ENCODE measurements at regions not wholly inside any gene's neighbourhood (a gene's known extent, or its start where the extent isn't known, plus 50 kb on each side); places are given as distances from the start of the nearest gene placed in this dataset.

GRCh38 chr1:53401813-53402745 is 57.1 kb upstream of the DMRTB1 start:
- TF ChIP-seq CEBPB (IDR thresholded peaks at IDR 0.05): no peak
- no peak for TF ChIP-seq USF1 (IDR thresholded peaks at IDR 0.05)
- no peak for TF ChIP-seq EGR1 (IDR thresholded peaks at IDR 0.05)

GRCh38 chr1:53402891-53403655 is 56.1 kb upstream of the DMRTB1 start:
- TF ChIP-seq RAD21 (IDR thresholded peaks at IDR 0.05; ENCODE audit: low read depth) (no peak), ZBTB7A (IDR thresholded peaks at IDR 0.05; ENCODE audit: low read depth) (no peak), REST (IDR thresholded peaks at IDR 0.05; ENCODE audit: low read depth) (no peak), TCF12 (IDR thresholded peaks at IDR 0.05; ENCODE audit: low read depth) (no peak), EP300 (IDR thresholded peaks at IDR 0.05; ENCODE audit: borderline replicate concordance) (no peak), USF1 (IDR thresholded peaks at IDR 0.05) (no peak), TEAD4 (IDR thresholded peaks at IDR 0.05) (no peak), EGR1 (IDR thresholded peaks at IDR 0.05) (no peak)

GRCh38 chr1:53405737-53406136 is 53.5 kb upstream of the DMRTB1 start:
- TF ChIP-seq CEBPB (IDR thresholded peaks at IDR 0.05): no peak
- TF ChIP-seq YY1 (IDR thresholded peaks at IDR 0.05; ENCODE audit: low read depth): no peak
- TF ChIP-seq EP300 (IDR thresholded peaks at IDR 0.05; ENCODE audit: borderline replicate concordance): no peak
- TF ChIP-seq NFIC (IDR thresholded peaks at IDR 0.05): no peak
- no peak for TF ChIP-seq USF1 (IDR thresholded peaks at IDR 0.05)
- no peak for TF ChIP-seq CREB1 (IDR thresholded peaks at IDR 0.05; ENCODE audit: low read depth)
- TF ChIP-seq REST (IDR thresholded peaks at IDR 0.05; ENCODE audit: low read depth): no peak

GRCh38 chr1:53406551-53407235 is 52.5 kb upstream of the DMRTB1 start:
- no peak for TF ChIP-seq ZBTB7A (IDR thresholded peaks at IDR 0.05; ENCODE audit: low read depth)
- TF ChIP-seq TAF1 (IDR thresholded peaks at IDR 0.05; ENCODE audit: low read depth): no peak
- no peak for TF ChIP-seq TCF12 (IDR thresholded peaks at IDR 0.05; ENCODE audit: low read depth)
- TF ChIP-seq CEBPB (IDR thresholded peaks at IDR 0.05): no peak
- TF ChIP-seq EP300 (IDR thresholded peaks at IDR 0.05; ENCODE audit: borderline replicate concordance): no peak
- no peak for TF ChIP-seq USF1 (IDR thresholded peaks at IDR 0.05)
- TF ChIP-seq REST (IDR thresholded peaks at IDR 0.05; ENCODE audit: low read depth): no peak
- TF ChIP-seq CREB1 (IDR thresholded peaks at IDR 0.05; ENCODE audit: low read depth): no peak
- no peak for TF ChIP-seq TEAD4 (IDR thresholded peaks at IDR 0.05)
- no peak for TF ChIP-seq FOXM1 (IDR thresholded peaks at IDR 0.05; ENCODE audit: borderline replicate concordance, low read depth)
- no peak for TF ChIP-seq YY1 (IDR thresholded peaks at IDR 0.05; ENCODE audit: low read depth)
- no peak for TF ChIP-seq RAD21 (IDR thresholded peaks at IDR 0.05; ENCODE audit: low read depth)
- TF ChIP-seq EGR1 (IDR thresholded peaks at IDR 0.05): no peak
- TF ChIP-seq NFIC (IDR thresholded peaks at IDR 0.05): no peak
- no peak for TF ChIP-seq MAX (IDR thresholded peaks at IDR 0.05)
